RWPE2 (cell line): ENCODE measurements at regions not wholly inside any gene's neighbourhood (a gene's known extent, or its start where the extent isn't known, plus 50 kb on each side); places are given as distances from the start of the nearest gene placed in this dataset.

Experiments used
- ATAC-seq: fragments of 200-7000 bp; cut with Tn5 transposase; 3 replicates; pipeline ENCODE4 v1.9.1; 2021; ENCODE audit warnings: low read depth
- DNase-seq: peaks from one replicate; pipeline ENCODE4 v3.0.0-alpha.2; 2020; ENCODE audit warnings: low spot score
- H3K27ac ChIP-seq: fragments of 450-650 bp; 2 replicates; pipeline ENCODE4 v1.5.1; 2017; ENCODE audit warnings: mild to moderate bottlenecking; ENCODE audit not compliant: poor library complexity, severe bottlenecking
- H3K27me3 ChIP-seq: fragments of 250-450 bp; sonication (Bioruptor Pico); 2 replicates; pipeline ENCODE4 v1.5.1; 2021; ENCODE audit warnings: mild to moderate bottlenecking, moderate library complexity; ENCODE audit not compliant: insufficient read depth, poor library complexity, severe bottlenecking
- H3K36me3 ChIP-seq: fragments of 250-450 bp; sonication (Bioruptor Pico); 2 replicates; pipeline ENCODE4 v1.5.1; 2020; ENCODE audit warnings: low read depth, mild to moderate bottlenecking, moderate library complexity
- H3K4me1 ChIP-seq: fragments of 250-450 bp; sonication (Bioruptor Pico); 2 replicates; pipeline ENCODE4 v1.5.1; 2021; ENCODE audit warnings: mild to moderate bottlenecking, moderate library complexity; ENCODE audit not compliant: insufficient read depth, poor library complexity, severe bottlenecking
- H3K4me3 ChIP-seq: fragments of 250-450 bp; sonication (Bioruptor Pico); 2 replicates; pipeline ENCODE4 v1.5.1; 2021; ENCODE audit warnings: mild to moderate bottlenecking, moderate library complexity; ENCODE audit not compliant: severe bottlenecking
- H3K9me3 ChIP-seq: fragments of 250-450 bp; sonication (Bioruptor Pico); 2 replicates; pipeline ENCODE4 v1.5.1; 2021; ENCODE audit warnings: mild to moderate bottlenecking, moderate library complexity; ENCODE audit not compliant: severe bottlenecking
- TF ChIP-seq, protein P1 (sequence below): fragments of 450-650 bp; IDR thresholded peaks from one replicate; pipeline ENCODE4 v1.5.1; 2017; ENCODE audit warnings: mild to moderate bottlenecking, moderate library complexity; ENCODE audit not compliant: poor library complexity, severe bottlenecking

DNA sequence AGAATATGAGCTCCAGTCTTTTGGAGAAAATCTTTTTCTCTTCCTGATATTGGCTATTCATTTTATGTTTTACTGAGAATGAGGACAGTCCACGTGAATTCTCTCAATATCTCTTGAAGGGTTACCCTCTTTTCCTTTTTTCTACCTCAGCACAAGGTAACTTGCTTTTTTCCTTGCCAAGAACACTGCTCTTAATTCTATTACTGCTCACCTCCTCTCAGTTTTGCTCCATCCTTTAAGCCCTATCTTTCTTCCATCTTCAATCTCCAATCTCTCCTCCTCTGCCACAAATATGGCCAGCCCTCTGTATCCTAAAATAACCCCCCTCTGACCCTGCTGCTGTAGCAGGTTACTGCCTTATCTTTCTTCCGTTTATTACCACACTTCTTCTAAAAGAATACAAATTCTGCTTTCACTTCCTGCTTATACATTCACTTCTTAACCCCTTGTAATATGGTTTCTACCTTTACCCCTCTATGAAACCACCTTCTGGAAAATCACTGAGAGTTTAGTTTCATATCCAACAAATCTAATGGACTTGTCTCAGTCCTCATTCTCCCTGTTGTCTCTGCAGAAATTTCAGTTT lies 89.0 kb downstream of the NFKBIZ start:
- H3K36me3 ChIP-seq = no peaks in the 10 kb centered on the region
- H3K9me3 ChIP-seq = no peaks in the 10 kb centered on the region
- H3K27ac ChIP-seq = peak overlapping the region; percentile 82
- H3K4me1 ChIP-seq = peaks cover 39% of the 10 kb centered on the region
- no peak overlapping the region for H3K4me3 ChIP-seq
- ATAC-seq = no peak
- TF ChIP-seq, protein P1, sequence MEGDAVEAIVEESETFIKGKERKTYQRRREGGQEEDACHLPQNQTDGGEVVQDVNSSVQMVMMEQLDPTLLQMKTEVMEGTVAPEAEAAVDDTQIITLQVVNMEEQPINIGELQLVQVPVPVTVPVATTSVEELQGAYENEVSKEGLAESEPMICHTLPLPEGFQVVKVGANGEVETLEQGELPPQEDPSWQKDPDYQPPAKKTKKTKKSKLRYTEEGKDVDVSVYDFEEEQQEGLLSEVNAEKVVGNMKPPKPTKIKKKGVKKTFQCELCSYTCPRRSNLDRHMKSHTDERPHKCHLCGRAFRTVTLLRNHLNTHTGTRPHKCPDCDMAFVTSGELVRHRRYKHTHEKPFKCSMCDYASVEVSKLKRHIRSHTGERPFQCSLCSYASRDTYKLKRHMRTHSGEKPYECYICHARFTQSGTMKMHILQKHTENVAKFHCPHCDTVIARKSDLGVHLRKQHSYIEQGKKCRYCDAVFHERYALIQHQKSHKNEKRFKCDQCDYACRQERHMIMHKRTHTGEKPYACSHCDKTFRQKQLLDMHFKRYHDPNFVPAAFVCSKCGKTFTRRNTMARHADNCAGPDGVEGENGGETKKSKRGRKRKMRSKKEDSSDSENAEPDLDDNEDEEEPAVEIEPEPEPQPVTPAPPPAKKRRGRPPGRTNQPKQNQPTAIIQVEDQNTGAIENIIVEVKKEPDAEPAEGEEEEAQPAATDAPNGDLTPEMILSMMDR = no peak
- no peak for DNase-seq
- H3K27me3 ChIP-seq = no peaks in the 10 kb centered on the region

DNA sequence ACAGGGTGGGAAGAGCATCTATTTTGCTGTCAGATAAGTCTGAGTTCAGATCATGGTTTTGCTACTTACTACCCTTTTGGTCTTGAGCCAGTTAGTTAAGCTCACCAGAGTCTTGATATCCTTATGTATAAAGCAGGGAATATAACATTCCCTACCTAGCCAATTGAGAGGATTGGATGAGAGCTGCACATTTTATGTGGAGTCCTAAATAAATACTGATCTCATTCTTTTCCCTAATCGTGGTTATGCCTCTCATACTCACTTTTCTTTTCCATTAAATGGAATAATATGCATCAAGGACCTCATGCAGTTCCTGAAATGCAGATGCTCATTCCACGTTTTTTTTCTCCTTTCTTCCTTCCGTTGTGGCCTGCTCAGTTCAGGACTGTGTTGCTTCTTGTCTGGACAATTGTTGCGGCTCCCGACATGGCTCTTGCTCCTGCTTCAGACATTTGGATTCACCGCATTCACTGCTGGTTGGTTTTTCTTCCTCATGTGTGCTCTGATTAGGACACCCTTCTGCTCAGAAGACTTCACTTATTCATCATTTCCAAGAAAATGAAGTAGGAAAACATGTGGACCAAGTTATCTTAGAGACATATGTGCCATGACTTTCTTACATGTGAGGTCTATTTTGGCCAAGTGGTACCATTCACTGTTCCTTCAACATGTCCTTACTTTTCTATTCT lies 90.2 kb downstream of the NFKBIZ start:
- Histone ChIP-seq H3K27ac (peak overlapping the region; percentile 82), H3K4me3 (no peak overlapping the region), H3K4me1 (peaks cover 39% of the 10 kb centered on the region), H3K27me3 (no peaks in the 10 kb centered on the region), H3K36me3 (no peaks in the 10 kb centered on the region), H3K9me3 (no peaks in the 10 kb centered on the region)
- DNase-seq = no peak
- ATAC-seq = no peak
- TF ChIP-seq, protein P1 = no peak

DNA sequence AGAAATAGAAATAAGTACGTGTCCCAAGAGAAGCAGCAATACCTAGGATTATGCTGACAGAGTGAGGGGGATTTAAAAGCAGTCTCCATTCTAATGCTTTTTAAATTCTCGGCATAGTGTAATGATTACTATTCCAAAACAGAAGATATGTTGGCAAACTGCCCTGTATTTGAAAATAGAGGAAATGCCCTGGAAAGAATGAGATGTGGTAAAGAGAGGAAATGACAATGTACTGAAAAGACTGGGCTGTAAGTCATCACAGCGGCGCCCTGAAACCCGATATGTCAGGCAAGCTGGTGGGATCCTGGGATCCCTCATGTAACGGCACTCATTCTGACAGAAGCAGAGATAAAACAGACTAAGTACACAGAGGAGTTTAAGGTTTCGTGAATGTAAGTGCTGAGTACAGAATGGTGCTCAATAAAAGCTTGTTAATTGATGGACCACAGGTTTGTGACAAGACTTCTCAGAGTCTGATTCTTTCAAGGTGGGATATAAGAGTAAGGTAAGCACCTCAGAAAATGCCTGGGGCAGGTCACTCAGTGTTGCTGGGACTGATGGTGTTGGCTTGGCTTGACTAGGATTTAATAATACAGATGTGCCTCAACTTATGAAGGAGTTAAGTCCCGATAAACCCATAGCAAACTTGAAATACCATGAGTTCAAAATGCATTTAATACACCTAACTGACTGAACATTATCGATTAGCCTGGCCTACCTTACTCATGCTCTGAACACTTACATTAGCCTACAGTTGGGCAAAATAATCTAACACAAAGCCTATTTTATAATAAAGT lies 91.4 kb downstream of the NFKBIZ start:
- H3K27me3 ChIP-seq = no peaks in the 10 kb centered on the region
- H3K9me3 ChIP-seq = no peaks in the 10 kb centered on the region
- no peaks in the 10 kb centered on the region for H3K36me3 ChIP-seq
- no peak overlapping the region for H3K4me3 ChIP-seq
- TF ChIP-seq, protein P1 = no peak
- DNase-seq = peak; percentile 77
- peak; percentile 92 for ATAC-seq
- peaks cover 39% of the 10 kb centered on the region for H3K4me1 ChIP-seq
- peak overlapping the region; percentile 82 for H3K27ac ChIP-seq

DNA sequence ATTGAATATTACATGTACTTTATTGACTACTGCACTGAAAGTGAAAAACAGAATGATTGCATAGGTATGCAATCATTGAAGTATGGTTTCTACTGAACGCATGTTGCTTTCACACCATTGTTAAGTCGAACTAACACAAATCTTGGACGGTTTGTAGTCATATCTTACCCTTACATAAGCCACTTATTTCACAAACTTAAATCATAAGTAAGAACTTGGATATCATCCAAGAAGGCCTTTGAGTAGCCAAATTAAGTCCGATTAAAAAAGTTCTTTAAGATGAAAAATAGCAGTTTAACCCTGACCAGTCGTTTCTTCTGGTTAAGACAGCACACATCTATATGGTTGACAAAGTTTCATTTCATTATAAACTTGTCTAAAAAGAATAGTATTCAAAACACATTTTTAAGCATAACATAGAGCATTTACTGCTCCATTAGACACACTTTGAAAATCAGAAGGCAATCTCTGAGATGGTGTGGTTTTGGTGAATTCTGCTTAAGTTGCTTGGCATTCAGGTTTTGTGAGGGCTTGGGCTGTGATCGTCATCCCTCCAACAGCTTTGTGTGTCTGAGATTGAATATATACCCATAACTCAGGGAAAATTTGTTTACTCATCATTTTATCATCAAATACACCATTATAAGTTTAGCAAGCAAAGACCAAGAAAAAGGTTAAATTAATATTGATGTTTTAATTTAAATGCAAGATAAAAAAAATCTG lies 92.2 kb downstream of the NFKBIZ start:
- no peaks in the 10 kb centered on the region for H3K27me3 ChIP-seq
- H3K4me1 ChIP-seq = peaks cover 34% of the 10 kb centered on the region
- H3K9me3 ChIP-seq = no peaks in the 10 kb centered on the region
- H3K36me3 ChIP-seq = no peaks in the 10 kb centered on the region
- TF ChIP-seq, protein P1 = no peak
- DNase-seq (no peak), ATAC-seq (no peak)
- H3K4me3 ChIP-seq = no peak overlapping the region
- H3K27ac ChIP-seq = peak overlapping the region; percentile 82
